ENCODE measurements at regions not wholly inside any gene's neighbourhood (a gene's known extent, or its start where the extent isn't known, plus 50 kb on each side); places are given as distances from the start of the nearest gene placed in this dataset.
"Not testable (repeated sequence)": the region's sequence is repeated elsewhere in the genome, so short reads cannot be mapped to it uniquely, and the experiment has no call there.

- DNase-seq, result no peak
These were observed 159.9 kb downstream of the CD83 start for GRCh38 chr6:14277405-14277930.

DNA sequence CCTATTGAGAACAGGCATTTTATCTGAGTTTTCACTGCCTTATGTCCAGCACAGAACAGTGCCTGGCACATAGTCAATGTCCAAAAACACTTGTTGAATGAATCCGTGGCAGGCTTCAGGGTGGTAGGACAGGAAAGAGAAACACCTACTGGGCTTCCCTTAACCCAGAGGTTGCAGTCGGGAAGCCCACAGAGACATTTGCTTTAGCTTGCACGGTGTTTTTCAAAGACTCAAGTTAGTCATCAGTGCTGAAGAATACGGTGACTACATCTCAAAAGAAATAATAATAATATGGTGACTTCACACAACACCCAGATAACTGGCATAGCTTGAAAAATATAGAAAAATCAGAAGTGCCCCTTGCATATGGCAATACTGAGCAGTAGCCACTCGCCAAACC is 160.4 kb downstream of the CD83 start:
- DNase-seq, result no peak

DNA sequence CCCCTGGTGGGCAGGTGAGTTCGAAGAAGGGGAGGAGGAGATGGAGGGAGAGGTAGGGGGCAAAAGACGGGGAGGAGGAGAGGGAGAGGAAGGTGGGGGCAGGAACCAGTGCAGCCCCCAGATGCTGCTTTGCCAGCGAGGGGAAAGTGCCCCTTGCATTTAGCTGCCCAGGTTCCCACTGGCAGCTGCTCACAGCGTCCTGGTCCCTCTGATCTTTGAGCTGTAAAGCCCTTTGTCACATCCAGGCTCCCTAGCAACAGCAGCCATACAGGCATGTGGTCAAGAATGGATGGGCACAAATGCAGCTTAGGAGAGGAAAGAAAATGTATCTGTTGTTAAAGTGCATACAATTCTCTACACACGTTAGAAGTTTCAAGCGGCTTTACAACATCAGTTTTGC is 160.9 kb downstream of the CD83 start:
- DNase-seq, result no peak

DNA sequence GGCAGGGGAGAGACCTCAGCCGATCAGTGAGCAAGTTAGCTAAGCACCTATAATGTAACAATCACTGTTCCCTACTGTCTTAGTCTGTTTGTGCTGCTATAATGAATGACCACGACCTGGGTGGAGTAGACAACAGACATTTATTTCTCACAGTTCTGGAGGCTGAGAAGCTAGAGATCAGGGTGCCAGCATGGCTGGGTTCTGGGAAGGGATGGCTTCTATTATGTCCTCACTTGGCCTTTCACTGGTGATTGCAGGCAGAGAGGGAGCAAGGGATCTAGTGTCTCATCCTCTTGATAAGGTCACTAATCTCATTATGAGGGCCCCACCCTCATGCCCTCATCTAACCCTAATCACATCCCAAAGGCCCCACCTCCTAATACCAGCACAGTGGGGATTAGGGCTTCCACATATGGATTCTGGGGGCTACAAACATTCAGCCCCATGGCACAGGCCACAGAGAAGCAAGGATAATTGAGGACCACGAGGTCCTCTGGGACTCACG is 162.5 kb downstream of the CD83 start:
- no peak for DNase-seq

DNA sequence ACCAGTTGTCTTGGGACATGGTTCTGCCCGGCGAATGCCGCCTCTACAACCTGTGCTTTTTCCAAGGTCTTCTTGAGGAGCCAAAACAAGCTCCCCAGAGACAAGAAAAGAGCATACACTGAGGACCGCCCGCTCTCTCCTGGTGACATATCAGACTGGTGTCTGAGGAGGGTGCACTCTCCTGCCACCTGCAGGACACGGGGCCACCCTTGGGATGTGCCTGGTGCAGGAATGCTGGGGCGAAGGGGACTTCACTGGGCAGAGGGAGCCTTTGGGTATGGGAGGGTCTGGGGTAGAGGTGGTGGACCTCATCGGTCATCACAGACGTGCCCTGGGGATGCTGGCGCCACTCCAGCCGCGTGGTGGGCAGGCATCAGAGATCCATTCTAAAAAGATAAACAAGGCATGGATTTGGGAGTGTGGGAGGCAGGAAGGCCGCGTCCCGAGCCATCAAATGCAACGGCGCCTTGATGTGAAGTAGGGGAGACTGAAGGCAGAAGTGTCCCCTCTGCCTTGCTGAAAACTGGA is 163.3 kb downstream of the CD83 start:
- DNase-seq, result peak; percentile 29

DNA sequence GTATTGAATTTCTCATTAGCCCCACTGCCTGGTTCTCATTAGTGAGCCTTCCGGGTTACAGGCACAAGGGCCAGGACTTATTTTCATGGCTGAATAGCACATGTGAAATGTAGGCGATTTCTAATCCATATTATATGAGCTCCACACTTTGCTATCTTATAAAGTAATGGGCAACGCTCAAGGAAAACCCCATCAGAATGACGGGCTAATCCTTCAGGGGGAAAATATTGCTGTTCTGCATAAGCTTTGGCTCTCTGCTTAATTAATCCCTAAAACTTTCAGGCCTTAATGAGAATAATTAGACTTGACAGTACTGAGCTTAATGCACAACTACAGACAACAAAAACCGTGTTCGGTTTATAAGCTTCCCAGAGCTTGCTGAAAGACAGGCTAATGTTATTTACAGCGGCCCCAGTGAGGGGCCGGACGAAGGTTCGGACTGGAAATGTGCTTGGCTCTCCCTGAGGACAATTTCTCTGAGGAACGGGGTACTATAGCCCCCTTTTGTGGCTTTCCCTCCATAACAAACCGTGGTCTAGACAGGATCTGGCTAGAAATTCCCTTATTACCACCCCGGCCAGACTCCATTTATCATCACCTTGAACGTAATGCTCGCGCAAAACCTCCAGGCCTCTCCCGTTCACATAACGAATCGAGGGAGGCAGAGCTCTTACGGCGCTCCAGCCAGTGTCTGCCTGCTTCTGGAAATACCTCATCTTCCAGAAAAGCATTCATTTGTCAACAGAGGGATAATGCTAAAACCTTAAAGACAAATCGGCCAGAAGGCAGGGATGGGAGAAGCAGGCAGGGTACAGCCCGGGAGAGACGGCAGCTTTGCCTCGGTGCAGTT is 164.5 kb downstream of the CD83 start:
- DNase-seq, result no peak

DNA sequence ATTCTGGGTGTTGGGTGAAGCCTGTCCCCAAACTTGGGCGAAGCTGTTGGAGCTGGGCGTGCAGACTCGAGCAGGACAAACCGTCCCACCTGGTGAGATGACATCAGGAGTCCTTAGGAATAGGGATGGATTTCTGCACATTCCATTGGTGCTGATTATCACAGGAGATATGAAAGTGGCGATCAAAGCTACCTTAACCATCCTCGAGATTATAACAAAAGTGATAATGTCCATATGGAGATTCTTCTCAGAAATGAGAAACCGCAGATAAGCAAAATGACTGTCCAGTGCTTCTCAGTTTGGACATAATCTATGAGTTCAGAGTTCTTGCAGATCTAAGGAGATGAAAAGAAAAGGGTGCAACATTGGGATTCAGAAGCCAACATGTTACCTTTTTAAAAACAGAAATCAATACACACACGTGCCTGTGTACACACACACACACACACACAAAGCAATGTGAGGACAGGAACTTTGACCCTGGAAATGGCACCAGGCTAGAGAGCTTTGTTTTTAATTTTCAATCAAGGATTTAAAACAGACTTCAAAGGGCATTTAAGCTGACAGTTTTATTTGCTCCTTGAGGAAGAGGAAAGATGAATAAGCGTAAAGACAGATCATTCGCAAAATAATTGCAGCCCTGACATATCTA is 165.4 kb downstream of the CD83 start:
- DNase-seq, result no peak

DNA sequence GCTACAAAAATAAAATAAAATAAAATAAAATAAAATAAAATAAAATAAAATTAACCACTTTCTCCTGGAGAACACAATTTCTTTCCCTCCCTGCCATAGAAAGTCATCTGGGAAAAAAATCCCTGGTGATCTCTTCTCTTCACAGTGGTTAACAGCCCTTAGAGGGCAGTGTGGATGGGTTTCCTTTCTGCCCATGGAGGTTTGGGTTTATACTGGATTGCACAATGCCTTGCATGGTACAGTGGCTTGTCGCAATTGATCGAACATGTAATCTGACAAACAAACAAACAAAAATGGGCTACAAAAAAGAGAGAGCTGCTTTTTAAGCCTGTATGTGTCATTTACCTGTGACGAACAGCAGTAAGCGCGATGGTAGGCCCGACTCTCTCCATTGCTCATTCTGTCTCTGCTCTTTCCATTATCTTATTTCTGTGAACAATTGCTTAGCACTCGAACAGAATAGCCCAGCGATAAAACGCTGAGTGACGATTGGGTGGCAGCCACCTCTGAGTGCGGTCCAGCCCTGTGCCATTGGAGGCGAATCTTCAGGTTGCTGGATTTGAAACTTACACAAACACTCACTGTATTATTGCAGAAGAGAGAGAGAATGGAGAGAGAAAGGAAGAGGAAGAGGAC is 166.1 kb downstream of the CD83 start:
- no peak for DNase-seq

- DNase-seq, result no peak
These were observed 167.5 kb downstream of the CD83 start for GRCh38 chr6:14284969-14285590.

DNA sequence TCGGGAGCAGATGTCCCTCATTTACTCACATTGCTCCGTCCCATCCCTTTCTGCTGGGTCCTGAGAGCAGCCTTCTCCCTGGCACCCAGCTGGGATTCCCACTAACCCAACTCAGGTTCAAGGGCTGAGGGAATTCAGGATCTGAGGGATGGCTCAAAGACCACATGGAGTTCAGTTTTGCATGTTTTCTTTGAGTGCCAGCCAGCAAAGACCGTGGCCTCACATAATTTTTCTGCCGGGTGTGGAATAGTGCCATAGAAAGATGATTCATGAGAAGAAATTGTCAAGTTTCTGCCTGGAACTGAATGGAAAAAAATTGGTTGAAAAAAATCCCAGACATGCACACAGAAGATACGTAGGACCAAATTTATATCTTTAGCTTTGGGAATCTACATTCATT is 168.6 kb downstream of the CD83 start:
- no peak for DNase-seq

DNA sequence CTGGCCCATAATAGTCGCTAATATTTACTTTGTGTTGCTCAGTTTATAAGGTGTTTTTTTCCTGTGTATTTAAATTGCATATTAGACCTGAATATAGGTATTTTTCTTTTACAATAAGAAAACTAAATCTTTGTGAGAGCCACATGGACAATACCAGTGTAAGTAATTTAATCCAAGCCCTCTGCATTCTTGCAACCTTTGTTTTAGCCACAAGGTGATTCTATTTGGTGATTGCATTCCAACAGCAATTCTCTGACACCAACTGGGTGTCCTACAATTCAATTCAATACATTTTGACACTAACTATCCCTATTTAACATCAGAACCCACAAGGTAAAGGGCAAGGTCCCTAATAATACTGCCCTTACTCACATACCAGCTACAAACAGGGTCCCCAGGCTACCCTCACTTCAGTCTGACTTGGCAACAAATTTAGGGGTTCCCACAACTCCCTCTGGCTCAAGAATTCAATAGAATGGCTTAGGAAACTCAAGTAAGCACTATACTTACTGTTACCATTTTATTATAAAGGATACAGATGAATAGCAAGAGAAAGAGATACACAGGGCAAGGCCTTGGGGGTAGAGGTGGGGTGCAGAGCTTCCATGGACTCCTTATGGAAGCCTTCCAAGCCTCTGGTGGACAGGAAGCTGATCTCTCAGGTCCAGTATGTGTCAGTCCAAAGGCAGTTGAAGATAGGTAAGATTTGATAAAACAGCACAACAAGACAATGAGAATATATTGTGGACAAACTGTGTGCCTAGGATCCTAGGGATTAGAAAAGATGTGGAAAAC is 169.3 kb downstream of the CD83 start:
- DNase-seq, result no peak

DNA sequence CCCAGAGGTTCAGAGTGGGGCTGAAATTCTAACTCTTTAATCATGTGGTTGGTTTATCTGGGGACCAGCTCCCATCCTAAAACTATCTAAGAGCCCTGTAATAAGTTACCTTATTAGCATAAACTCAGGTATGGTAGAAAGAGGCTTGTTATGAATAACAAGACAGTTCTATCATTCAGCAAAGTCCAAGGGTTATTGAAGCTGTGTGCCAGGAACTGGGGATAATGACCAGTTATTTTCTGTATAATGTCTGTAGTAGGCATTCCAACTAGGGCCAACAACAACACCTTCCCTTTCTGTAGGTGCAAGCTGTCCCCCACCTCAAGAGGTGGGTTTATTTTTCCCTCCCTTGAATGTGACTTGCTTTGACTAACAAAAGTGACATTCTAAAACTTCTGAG is 170.1 kb downstream of the CD83 start:
- DNase-seq, result no peak

DNA sequence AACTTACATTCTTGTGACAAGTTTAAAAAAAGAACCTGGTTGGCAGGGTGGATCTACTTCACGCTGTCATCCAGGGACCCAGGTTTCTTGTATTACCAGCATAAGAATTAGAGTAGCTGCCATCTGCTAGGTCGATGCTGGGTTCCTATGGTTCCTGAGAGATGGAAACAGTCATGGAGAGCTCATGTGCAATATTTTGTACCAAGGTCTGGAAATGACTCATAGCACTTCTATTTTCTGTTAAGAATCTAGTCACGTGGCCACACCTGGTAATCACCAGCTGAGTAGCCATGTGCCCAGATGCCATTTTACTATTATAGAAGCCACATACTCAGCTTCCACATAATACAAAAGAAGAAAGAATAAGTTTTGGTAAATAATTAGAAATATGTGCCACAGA is 171.3 kb downstream of the CD83 start:
- DNase-seq, result no peak

DNA sequence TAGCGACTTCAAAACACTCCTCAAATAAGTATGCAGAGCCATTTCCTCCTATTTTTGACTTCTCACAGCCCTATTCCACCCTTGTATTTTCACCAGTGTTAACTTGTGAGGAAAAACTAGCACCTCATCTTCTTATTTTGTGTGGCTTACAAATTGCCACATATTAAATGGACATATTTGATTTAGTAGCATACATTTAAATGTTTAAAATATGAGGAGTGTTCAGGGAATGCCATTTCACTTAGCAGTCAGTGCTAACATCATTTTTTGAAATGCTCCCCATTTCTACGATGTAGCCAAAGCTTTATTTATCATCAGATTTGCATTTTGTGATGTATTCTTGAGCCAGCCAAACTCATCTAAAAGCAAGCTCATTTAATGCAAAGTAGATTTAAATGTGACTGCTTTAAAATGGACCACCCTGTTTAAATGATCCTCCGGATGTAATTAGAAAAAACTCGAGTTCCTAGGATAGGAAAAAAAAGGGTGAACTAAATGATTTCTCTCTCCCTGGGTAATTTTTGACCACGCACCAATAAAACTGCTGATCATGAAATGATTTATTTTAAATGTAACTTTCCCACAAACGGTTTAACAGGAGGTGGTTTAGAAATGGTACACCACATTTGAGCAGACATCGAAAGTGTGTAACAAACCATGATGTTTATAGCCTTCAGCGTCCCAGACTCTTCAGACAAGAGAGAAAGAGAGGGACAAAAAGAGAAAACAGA is 172.6 kb downstream of the CD83 start:
- no peak for DNase-seq

- DNase-seq, result no peak
These were observed 173.3 kb downstream of the CD83 start for GRCh38 chr6:14290772-14291330.

- DNase-seq, result no peak
These were observed 173.8 kb downstream of the CD83 start for GRCh38 chr6:14291331-14291730.

- no peak for DNase-seq
These were observed 174.5 kb downstream of the CD83 start for GRCh38 chr6:14292119-14292518.

- no peak for DNase-seq
These were observed 176.8 kb downstream of the CD83 start for GRCh38 chr6:14294270-14294951.

GRCh38 chr6:14296698-14297097 is 179.1 kb downstream of the CD83 start:
- not testable (repeated sequence) for DNase-seq

DNA sequence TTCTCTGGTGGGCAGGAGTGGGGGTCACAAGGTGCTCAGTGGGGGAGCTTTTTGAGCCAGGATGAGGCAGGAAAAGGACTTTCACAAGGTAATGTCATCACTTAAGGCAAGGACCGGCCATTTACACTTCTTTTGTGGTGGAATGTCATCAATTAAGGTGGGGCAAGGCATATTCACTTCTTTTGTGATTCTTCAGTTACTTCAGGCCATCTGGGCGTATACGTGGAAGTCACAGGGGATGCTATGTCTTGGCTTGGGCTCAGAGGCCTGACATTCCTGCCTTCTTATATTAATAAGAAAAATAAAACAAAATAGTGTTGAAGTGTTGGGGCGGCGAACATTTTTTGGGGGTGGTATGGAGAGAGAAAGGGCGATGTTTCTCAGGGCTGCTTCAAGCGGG is 179.5 kb downstream of the CD83 start:
- DNase-seq, result not testable (repeated sequence)
